A549 (cell line): ENCODE measurements at regions not wholly inside any gene's neighbourhood (a gene's known extent, or its start where the extent isn't known, plus 50 kb on each side); places are given as distances from the start of the nearest gene placed in this dataset.
A peak's percentile ranks its signal among the peaks of the same experiment; 100 is the strongest.

Experiments used
- ATAC-seq, 2 experiments: fragments of 200-7000 bp in 1 of 2; fragments of >200 bp in 1 of 2; cut with Nextera tagmentation in 1 of 2; cut with Tn5 transposase in 1 of 2; 3 replicates each; pipeline versions ENCODE4 v1.8.0 to v1.9.1; 2018 to 2020; ENCODE audit warnings: mild to moderate bottlenecking in 1 of 2, moderate library complexity in 1 of 2
- CTCF ChIA-PET: fragments of 300-600 bp; sonication (Branson Sonifier 250); formaldehyde crosslinking; extraction: SDS; loops from one replicate; lab custom pipeline; 2021; ENCODE audit warnings: antibody characterized with exemption, inconsistent platforms; lab: Yijun Ruan, JAX
- POLR2A ChIA-PET: fragments of 350-600 bp; formaldehyde crosslinking; extraction: SDS; loops from one replicate; lab custom pipeline; 2021; ENCODE audit warnings: antibody characterized with exemption, inconsistent platforms; lab: Yijun Ruan, JAX
- DNase-seq, 2 experiments: peaks; one replicate each; pipeline versions ENCODE4 v3.0.0 to v3.0.0-alpha.2; 2011 to 2016; ENCODE audit warnings: low read depth in 1 of 2, low spot score in 1 of 2
- FAIRE-seq: peaks from 2 replicates; lab custom pipeline; 2011; peaks lifted over from hg19 to GRCh38; lab: Jason Lieb, UNC
- H3K27ac ChIP-seq, 2 experiments: fragments of >200 bp; sonication (Bioruptor Twin); formaldehyde crosslinking; 3 replicates each; pipeline ENCODE4 v1.5.1; 2016 to 2017
- H3K4me1 ChIP-seq: fragments of >200 bp; sonication (Bioruptor Twin); formaldehyde crosslinking; 3 replicates; pipeline ENCODE4 v1.6.1; 2016
- H3K4me2 ChIP-seq: fragments of >200 bp; sonication (Bioruptor Twin); formaldehyde crosslinking; 3 replicates; pipeline ENCODE4 v1.6.1; 2016
- H3K4me3 ChIP-seq: fragments of >200 bp; sonication (Bioruptor Twin); formaldehyde crosslinking; 3 replicates; pipeline ENCODE4 v1.5.1; 2016
- H3K9me3 ChIP-seq: fragments of >200 bp; sonication (Bioruptor Twin); formaldehyde crosslinking; 3 replicates; pipeline ENCODE4 v1.6.1; 2016
- CEBPB ChIP-seq, 2 experiments: fragments of >200 bp in 1 of 2; sonication (Bioruptor Twin) in 1 of 2; formaldehyde crosslinking in 1 of 2; IDR thresholded peaks; 2 replicates each; pipeline ENCODE4 v1.6.1; 2012 to 2016
- EHF ChIP-seq: fragments of 250-450 bp; sonication (Bioruptor Pico); IDR thresholded peaks from 2 replicates; pipeline ENCODE4 v1.5.0; 2020; ENCODE audit warnings: mild to moderate bottlenecking
- EP300 ChIP-seq, 2 experiments: fragments of >200 bp; sonication (Bioruptor Twin); formaldehyde crosslinking; IDR thresholded peaks; 2 replicates in 1 of 2; 3 replicates in 1 of 2; pipeline ENCODE4 v1.6.1; 2016 to 2017
- ESRRA ChIP-seq: fragments of 150-350 bp; IDR thresholded peaks from 2 replicates; pipeline ENCODE4 v1.6.1; 2014; ENCODE audit warnings: mild to moderate bottlenecking, low read length, borderline replicate concordance
- FOSB ChIP-seq: fragments of 250-450 bp; sonication (Bioruptor Pico); IDR thresholded peaks from 2 replicates; pipeline ENCODE4 v1.5.0; 2020; ENCODE audit warnings: mild to moderate bottlenecking, moderate library complexity
- FOSL2 ChIP-seq, 2 experiments: fragments of 450-650 bp in 1 of 2; fragments of >200 bp in 1 of 2; sonication (Bioruptor Twin) in 1 of 2; formaldehyde crosslinking; IDR thresholded peaks; 2 replicates each; pipeline versions ENCODE4 v1.5.0 to v1.6.1; 2016 to 2020; ENCODE audit warnings: mild to moderate bottlenecking in 1 of 2, moderate library complexity in 1 of 2
- FOXS1 ChIP-seq: fragments of 250-450 bp; sonication (Bioruptor Pico); IDR thresholded peaks from 2 replicates; pipeline ENCODE4 v1.5.0; 2020; ENCODE audit warnings: mild to moderate bottlenecking, moderate library complexity
- GATA3 ChIP-seq: IDR thresholded peaks from 2 replicates; pipeline ENCODE4 v1.6.1; 2012; ENCODE audit warnings: borderline replicate concordance
- HDAC2 ChIP-seq: fragments of 200-600 bp; sonication (generic); IDR thresholded peaks from 2 replicates; pipeline ENCODE4 v1.6.1; 2016
- HEYL ChIP-seq: fragments of 250-450 bp; sonication (Bioruptor Pico); IDR thresholded peaks from 2 replicates; pipeline ENCODE4 v1.8.0; 2021; ENCODE audit warnings: mild to moderate bottlenecking, moderate library complexity
- HOXB13 ChIP-seq: fragments of 250-450 bp; sonication (Bioruptor Pico); IDR thresholded peaks from 2 replicates; pipeline ENCODE4 v1.5.0; 2020; ENCODE audit warnings: low read depth, mild to moderate bottlenecking, moderate library complexity
- MYC ChIP-seq: IDR thresholded peaks from 2 replicates; pipeline ENCODE4 v1.6.1; 2012; ENCODE audit warnings: mild to moderate bottlenecking, inconsistent platforms, low read length, improper control_type of control experiment, borderline replicate concordance
- NFE2L2 ChIP-seq: fragments of 150-350 bp; conservative IDR thresholded peaks from 2 replicates; pipeline ENCODE4 v1.6.1; 2014; ENCODE audit warnings: low read length
- PHF8 ChIP-seq: fragments of 200-600 bp; sonication (generic); IDR thresholded peaks from 2 replicates; pipeline ENCODE4 v1.6.1; 2016; ENCODE audit warnings: low read depth, mild to moderate bottlenecking, antibody characterized with exemption, moderate library complexity, borderline replicate concordance
- POLR2A ChIP-seq: IDR thresholded peaks from 2 replicates; pipeline ENCODE4 v1.6.1; 2012; ENCODE audit warnings: mild to moderate bottlenecking, low read length
- SREBF2 ChIP-seq: fragments of 450-650 bp; IDR thresholded peaks from 2 replicates; pipeline ENCODE4 v1.6.1; 2014; ENCODE audit warnings: mild to moderate bottlenecking, moderate library complexity
- TP53 ChIP-seq: fragments of 250-450 bp; sonication (Bioruptor Pico); IDR thresholded peaks from 2 replicates; pipeline ENCODE4 v1.5.0; 2021; ENCODE audit warnings: mild to moderate bottlenecking, moderate library complexity
- ZNF302 ChIP-seq: fragments of 250-450 bp; sonication (Bioruptor Pico); IDR thresholded peaks from 2 replicates; pipeline ENCODE4 v1.9.0; 2021; ENCODE audit warnings: inconsistent platforms, mild to moderate bottlenecking, moderate library complexity
- WGBS: methylation state at CpG from one replicate; pipeline ENCODE4 v1.1.6; 2017; ENCODE audit errors: missing lambda C conversion rate; 5-methylcytosine and 5-hydroxymethylcytosine counted together
- TF ChIP-seq, protein P1 (sequence below): IDR thresholded peaks from 2 replicates; pipeline ENCODE4 v1.6.1; 2012; ENCODE audit warnings: low read depth, borderline replicate concordance
- TF ChIP-seq, protein P2 (sequence below): fragments of >200 bp; sonication (Bioruptor Twin); formaldehyde crosslinking; IDR thresholded peaks from 2 replicates; pipeline ENCODE4 v1.6.1; 2016
- TF ChIP-seq, protein P3 (sequence below): fragments of >200 bp; sonication (Bioruptor Twin); formaldehyde crosslinking; IDR thresholded peaks from 3 replicates; pipeline ENCODE4 v1.5.1; 2016

DNA sequence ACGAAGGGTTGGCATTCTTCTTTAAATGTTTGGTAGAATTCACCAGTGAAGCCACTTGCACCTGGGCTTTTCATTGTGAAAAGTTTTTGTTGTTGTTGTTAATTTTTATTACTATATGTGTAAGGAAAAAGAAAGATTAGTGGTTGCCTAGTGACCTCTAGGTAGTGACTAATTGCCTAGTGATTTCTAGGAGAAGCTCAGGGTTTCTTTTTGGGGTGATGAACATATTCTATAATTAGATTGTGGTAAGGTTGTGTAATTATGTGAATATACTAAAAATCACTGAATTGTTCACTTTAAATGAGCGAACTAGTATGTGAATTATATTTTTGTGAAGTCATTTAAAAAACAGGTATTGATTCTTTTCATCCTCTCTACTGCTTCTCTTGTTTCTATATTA lies 123.8 kb upstream of the TMEM170B start:
- ChIA-PET POLR2A (no interaction called here), CTCF (interaction anchor here (1.2 to 1.5 kb wide), 2 partner anchors 11 to 209 kb away, joined by 3 read pairs; no protein-coding TSS in a partner anchor)
- DNase-seq (no peak), ATAC-seq (no peak), FAIRE-seq (no peak)
- TF ChIP-seq PHF8 (no peak), FOXS1 (CRISPR knock-in tag) (no peak), ZNF302 (CRISPR knock-in tag) (no peak)
- no peak overlapping the region for H3K4me2 ChIP-seq
- no peaks in the 10 kb centered on the region for H3K9me3 ChIP-seq
- peaks cover 31% of the 10 kb centered on the region; the same call in 2 of the 3 replicates for H3K4me1 ChIP-seq
- H3K27ac ChIP-seq: peak overlapping the region; percentile 20 to 58; a peak in 3 of 6 replicates
- H3K4me3 ChIP-seq: no peak overlapping the region
- WGBS: 92% methylated on average over 2 of the region's 2 CpGs

DNA sequence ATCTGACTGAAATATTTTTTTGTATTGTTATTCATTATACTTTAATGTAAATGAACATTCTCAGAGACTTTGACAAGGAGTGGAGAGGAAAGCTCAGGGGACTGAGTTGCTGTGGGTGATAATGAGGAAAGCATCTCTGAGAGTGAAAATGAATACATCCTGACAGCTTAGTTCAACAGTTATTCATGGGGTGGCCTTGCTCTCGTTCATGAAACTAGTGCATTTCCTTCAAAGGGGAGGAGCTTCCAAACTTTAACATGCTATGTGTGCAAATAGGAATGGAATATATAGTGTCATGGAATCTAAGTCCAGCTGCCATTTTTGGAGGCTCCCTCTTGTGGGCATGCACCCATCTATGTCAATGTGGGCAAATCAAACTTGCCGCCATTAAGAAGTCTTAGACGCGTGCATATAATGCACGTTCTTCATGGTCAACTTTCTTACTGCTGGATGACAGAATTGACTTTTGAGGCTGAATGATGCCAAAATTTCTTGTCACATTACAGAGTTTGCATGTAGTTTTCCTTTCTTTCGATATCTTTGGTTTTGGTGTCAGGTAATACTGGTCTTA lies 124.3 kb upstream of the TMEM170B start:
- CTCF ChIA-PET: interaction anchor here (1.2 kb wide), 1 partner anchor 209 kb away, joined by 3 read pairs; no protein-coding TSS in a partner anchor
- 97% methylated on average over 6 of the region's 6 CpGs for WGBS

DNA sequence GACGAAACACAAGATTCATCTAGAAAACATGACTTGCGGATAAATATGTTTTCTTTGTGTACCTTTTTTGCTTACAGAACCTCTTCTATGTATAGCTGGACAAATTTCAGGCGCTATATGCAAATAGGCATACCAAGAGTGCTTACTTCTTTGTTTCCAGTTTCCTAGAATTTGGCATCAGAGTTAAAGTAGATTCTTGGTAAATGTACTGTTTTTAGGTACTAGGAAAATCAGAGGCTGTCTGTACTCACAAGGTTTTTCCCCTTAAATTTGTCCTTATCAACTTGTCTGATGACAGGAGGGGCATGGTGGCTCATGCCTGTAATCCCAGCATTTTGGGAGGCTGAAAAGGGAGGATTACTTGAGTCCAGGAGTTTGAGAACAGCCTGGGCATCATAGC lies 124.9 kb upstream of the TMEM170B start:
- Histone ChIP-seq H3K4me2 (no peak overlapping the region), H3K27ac (peak overlapping the region in 1 of 2 experiments; percentile 58; a peak in 3 of 6 replicates), H3K4me1 (peaks cover 31% of the 10 kb centered on the region; the same call in 2 of the 3 replicates), H3K9me3 (no peaks in the 10 kb centered on the region), H3K4me3 (no peak overlapping the region)
- no peak for DNase-seq
- ChIA-PET POLR2A (interaction anchor here (0.5 kb wide), 1 partner anchor 76 kb away, joined by 3 read pairs; no protein-coding TSS in a partner anchor), CTCF (interaction anchor here (1.2 kb wide), 1 partner anchor 208 kb away, joined by 3 read pairs; no protein-coding TSS in a partner anchor)
- FAIRE-seq: no peak
- no peak for TF ChIP-seq FOXS1 (CRISPR knock-in tag)
- TF ChIP-seq ESRRA: no peak
- TF ChIP-seq, protein P1, sequence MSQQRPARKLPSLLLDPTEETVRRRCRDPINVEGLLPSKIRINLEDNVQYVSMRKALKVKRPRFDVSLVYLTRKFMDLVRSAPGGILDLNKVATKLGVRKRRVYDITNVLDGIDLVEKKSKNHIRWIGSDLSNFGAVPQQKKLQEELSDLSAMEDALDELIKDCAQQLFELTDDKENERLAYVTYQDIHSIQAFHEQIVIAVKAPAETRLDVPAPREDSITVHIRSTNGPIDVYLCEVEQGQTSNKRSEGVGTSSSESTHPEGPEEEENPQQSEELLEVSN: no peak
- TF ChIP-seq EP300 (IDR thresholded peaks at IDR 0.05): no peak
- TF ChIP-seq, protein P2, sequence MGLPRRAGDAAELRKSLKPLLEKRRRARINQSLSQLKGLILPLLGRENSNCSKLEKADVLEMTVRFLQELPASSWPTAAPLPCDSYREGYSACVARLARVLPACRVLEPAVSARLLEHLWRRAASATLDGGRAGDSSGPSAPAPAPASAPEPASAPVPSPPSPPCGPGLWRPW: no peak
- TF ChIP-seq POLR2A: no peak
- TF ChIP-seq NFE2L2: no peak
- no peak for TF ChIP-seq MYC
- no peak for TF ChIP-seq HOXB13
- no peak for TF ChIP-seq EHF (CRISPR knock-in tag)
- no peak for TF ChIP-seq HEYL (CRISPR knock-in tag)
- no peak for TF ChIP-seq HDAC2
- no peak for TF ChIP-seq GATA3
- no peak for TF ChIP-seq FOSB (CRISPR knock-in tag)
- TF ChIP-seq FOSL2 (IDR thresholded peaks at IDR 0.05): no peak
- TF ChIP-seq FOSL2 (CRISPR knock-in tag; IDR thresholded peaks at IDR 0.05): no peak
- TF ChIP-seq CEBPB (IDR thresholded peaks at IDR 0.05): no peak
- TF ChIP-seq TP53 (CRISPR knock-in tag): no peak
- ATAC-seq: no peak
- 97% methylated on average over 3 of the region's 3 CpGs for WGBS

More for the DNA sequence above, 124.3 kb upstream of the TMEM170B start:
- Histone ChIP-seq H3K4me1 (peaks cover 31% of the 10 kb centered on the region; the same call in 2 of the 3 replicates), H3K4me2 (no peak overlapping the region), H3K9me3 (no peaks in the 10 kb centered on the region), H3K27ac (peak overlapping the region; percentile 20 to 58; a peak in 4 of 6 replicates), H3K4me3 (no peak overlapping the region)
- POLR2A ChIA-PET: interaction anchor here (0.5 kb wide), 1 partner anchor 77 kb away, joined by 3 read pairs; no protein-coding TSS in a partner anchor
- TF ChIP-seq, protein P3, sequence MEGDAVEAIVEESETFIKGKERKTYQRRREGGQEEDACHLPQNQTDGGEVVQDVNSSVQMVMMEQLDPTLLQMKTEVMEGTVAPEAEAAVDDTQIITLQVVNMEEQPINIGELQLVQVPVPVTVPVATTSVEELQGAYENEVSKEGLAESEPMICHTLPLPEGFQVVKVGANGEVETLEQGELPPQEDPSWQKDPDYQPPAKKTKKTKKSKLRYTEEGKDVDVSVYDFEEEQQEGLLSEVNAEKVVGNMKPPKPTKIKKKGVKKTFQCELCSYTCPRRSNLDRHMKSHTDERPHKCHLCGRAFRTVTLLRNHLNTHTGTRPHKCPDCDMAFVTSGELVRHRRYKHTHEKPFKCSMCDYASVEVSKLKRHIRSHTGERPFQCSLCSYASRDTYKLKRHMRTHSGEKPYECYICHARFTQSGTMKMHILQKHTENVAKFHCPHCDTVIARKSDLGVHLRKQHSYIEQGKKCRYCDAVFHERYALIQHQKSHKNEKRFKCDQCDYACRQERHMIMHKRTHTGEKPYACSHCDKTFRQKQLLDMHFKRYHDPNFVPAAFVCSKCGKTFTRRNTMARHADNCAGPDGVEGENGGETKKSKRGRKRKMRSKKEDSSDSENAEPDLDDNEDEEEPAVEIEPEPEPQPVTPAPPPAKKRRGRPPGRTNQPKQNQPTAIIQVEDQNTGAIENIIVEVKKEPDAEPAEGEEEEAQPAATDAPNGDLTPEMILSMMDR: peak; percentile 8; the same call in 1 of the 3 replicates
- TF ChIP-seq SREBF2: no peak
- no peak for DNase-seq
- no peak for ATAC-seq
- no peak for FAIRE-seq
